SKM-1 treated with dmso at 0.1 percent for 144 hours (cell line): ENCODE measurements at regions not wholly inside any gene's neighbourhood (a gene's known extent, or its start where the extent isn't known, plus 50 kb on each side); places are given as distances from the start of the nearest gene placed in this dataset.

ENCODE experiments used
- DNase-seq: peaks from one replicate; lab custom pipeline; 2025; ENCODE audit not compliant: unreplicated experiment; lab: John Stamatoyannopoulos, UW

DNA sequence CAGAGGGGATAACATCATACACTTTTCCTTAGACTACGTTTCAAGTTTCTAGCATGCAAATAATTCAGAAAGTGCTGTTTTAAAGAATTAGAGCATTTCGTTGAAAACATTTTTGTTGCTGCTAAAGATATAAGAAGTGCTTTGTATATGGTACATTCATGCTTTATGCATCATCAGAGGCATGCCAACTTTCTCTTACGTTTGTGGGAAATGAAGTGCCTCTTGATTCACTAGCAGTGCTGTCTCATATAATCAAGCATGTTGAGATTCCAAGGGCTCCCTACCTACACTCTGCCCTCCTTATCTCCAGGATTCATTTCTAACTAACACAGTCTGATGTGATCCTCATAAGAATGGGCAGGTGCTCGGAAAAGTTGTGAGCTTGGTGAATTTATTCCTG is 748.6 kb upstream of the DDX18 start:
- DNase-seq = no peak

DNA sequence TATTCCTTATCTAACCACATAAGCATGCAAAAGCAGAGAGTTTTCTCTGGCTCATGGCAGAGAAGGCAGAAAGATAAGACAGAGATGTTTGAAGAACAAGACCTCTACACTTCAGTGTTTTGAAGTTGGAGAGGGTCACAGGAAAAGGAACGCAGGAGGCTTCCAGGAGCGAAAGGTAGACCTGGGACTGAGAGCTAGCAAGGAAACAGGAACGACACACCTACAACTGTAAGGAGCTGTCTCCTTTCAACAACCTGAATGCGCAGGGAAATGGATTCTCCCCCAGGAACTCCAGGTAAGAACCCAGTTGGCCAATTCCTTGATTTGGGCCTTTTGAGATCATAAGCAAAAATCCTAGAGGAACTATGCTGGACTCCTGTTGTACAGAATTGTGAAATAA is 746.6 kb upstream of the DDX18 start:
- DNase-seq = no peak

DNA sequence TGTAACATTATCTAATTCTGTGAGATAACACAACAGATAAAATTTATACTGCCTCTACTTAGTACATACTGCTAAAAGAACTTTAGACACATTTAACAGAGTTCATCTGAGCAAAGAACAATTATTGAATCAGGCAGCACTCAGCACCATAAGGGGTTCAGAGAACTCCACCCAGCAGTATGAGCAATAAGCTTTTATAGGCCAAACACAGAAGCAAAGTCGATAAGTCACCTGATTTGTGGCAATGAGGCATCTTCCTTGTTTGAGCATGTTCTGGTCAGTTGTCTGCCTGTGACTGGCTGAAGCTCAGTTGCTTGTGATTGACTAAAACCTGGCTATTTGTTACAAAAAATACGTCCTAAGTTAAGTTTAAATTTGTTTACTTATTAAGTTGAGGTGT is 746.1 kb upstream of the DDX18 start:
- no peak for DNase-seq

DNA sequence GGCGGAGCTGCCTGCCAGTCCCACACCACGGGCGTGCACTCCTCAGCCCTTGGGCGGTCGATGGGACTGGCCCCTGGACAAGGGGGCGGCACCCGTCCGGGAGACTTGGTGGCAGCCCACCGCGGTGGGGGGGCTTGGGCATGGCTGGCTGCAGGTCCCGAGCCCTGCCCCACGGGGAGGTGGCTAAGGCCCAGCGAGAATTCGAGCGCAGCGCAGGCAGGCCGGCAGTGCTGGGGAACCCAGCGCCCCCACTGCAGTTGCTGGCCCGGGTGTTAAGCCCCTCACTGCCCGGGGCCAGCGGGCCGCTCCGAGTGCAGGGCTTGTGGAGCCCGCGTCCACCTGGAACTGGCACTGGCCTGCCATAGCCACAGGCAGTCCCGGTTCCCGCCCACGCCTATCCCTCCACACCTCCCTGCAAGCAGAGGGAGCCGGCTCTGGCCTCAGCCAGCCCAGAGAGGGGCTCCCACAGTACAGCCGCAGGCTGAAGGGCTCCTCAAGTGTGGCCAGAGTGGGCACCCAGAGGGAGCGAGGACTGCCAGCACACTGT is 742.9 kb upstream of the DDX18 start:
- no peak for DNase-seq

DNA sequence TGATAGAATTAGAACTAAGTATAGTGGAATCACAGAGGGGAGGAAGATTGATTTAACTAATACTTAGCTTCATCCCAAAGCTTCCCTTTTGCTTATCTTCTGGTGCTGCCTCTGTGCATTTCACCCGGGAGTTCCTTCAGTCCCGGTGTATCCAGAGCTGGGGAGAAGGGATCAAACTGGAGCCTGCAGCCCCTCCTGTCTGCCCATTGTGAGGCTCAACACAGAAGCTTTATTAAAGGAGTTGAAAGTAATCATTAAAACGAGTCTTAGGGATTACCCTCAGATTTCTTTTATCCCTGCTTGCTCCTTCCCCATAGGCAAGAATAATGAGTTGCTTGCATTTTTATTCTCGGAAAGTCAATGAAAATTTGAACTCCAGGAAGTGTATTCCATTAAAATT is 739.7 kb upstream of the DDX18 start:
- DNase-seq = no peak

DNA sequence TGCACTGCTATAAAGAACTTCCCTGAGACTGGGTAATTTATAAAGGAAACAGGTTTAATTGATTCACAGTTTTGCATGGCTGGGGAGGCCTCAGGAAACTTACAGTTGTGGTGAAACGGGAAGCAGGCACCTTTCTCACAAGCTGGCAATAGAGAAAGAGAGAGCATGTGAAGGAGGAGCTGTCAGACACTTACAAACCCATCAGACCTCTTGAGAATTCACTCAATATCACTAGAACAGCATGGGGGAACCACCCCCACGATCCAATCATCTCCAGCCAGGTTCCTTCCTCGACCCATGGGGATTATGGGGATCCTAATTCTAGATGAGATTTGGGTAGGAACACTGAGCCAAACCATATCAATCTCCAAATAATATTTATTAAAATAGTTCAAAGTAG is 729.2 kb upstream of the DDX18 start:
- no peak for DNase-seq

DNA sequence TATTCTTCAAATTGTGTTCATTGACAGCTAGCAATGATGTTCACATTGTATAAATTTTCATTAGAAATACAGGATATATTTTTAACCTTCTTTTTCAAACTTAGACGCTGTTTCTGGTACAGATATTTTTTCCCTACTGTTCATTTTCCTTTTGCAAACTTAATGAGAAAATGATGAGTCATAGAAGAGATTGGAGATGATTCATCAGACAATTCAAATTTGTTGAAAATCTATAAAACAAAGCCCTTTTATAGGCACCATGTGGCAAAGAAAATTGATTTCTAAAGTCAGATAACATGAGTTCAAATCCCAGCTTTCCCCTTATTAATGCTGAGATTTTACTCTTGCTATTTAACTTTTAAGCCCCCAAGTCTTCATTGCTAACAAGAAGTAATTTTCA is 728.8 kb upstream of the DDX18 start:
- DNase-seq = no peak

DNA sequence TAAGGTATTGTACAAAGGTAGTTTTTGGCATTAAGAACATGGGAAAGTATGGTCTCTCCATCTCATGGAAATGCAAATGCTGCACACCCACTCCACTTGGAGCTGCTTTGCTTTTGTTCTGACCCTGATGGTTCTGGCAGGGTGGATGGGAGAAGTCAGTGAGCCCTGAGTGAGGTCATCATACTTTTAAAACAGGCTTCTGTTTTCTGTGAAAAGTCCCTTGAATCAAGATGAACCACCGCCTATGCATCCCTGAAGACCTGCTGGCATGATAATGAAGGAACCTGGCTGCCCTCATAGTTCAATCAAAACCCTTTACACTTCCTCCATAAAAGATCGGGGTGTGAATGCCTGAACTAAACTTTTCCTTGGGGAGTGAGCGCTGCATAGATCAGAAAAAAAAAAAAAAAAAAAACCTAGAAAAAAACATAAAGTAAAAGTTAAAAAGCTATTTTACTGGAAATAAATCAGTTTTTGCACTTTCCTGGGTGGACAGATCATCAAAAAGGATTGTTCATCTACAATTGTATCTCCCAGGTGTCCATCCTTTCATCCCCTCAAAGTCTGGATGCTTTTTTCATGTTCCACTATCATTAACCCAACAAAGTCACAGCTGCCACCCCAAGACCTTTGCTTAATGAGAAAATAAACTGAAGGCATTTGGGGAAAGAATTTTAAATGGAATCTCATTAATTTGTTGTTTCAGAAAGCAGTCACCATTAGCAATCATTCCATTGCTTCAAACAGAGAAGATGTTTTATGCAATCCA is 728.1 kb upstream of the DDX18 start:
- DNase-seq = no peak

DNA sequence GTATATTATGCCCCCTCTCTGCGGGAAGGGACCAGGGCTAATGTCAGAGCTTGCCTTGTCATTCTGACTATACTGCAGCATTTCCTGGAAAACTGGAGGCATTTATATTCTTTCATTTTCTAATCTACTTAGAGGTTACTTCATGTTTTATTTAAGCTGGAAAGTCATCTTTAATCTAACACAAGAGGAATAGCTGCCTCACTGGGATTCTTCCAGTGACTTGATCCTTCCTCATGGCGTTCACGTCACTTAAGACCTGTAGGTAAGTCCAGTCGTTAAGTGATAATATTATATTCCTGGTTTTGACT is 727.6 kb upstream of the DDX18 start:
- DNase-seq = no peak

DNA sequence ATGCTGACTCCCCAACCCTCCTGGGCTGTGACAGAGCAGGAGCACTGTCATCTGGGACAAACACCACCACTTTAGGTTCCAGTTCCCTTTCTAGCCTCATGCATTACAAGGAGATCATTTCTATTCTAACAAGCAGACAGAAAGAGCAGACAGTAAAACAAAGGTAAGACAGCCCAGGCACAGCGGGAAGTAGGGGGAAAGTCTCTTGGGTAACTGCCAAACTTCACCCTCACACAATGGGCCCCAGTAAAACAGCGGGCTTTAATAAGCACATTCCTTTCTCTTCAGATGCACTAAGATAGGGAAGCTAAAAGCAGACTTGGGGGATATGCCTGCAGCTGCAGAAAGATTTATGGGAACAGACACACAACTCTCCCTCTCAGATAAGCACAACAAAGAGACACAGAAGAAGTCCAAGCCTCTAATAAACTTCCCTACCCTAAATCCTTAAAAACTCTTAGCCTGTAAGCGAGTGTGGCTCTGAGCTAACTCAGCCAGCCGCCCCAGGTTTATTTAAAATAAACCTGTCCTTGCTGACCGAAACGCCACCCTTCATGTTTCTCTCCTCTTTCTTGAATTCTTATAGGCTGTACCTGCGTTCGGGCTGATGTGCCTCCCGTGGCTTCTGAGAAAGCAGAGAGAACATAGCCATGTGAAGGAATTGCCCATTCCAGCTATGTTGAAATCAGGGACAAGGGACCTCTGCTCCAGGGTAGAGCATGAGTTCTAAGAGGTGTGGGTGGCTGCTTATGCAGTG is 726.8 kb upstream of the DDX18 start:
- DNase-seq = no peak

DNA sequence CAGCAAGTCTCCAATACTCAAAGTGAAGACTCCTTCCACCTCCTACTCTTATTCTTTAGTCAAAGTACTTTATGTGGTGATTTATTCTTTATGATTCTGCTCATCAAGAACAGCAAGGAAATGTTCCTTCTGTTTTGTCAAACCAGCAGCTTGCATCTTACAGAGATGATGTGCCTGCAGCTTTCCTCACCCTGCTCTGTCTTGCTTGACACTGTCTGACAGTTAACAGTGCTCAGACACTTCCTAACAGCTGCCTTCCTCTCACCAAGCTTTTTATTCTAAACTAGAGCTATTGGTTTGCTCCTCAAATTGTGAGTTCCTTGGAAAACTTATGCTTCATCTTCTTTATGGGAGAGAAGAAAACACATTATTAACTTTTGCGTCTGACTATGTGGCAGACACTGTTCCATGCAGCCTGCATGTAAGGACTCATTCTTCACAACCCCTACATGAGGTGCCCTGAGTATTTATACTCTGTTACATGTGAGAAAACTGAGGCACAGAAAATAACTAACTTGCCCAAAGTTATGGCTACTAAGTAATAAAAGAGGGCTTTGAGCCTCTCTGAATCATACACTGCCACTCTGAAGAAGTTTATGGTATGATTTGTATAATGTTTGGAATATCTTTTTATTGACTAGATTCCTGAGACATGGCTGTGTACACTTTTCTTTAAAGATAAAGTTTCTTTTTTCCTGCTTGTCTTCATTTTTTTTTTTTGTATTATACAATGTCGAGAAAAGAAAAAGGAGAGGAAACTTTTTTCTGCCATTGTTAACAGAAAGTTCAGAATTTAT is 723.3 kb upstream of the DDX18 start:
- DNase-seq = no peak

DNA sequence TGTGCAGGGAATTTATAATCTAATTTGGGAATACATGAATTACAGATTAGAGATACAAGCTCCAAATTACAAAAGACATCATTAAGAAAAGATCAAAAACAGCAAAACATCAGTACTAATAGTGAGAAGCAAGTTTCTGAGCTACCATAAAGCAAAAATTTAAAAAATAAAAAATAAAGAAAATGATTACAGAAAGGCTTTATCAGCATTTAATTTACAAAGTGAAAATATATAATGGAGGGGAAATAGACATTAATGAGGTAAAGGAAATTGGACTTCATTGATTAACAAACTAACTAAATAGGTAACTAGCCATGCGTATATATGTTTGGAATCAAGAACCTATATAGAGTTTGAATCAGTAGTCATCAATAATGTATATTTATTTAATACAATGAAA is 712.9 kb upstream of the DDX18 start:
- no peak for DNase-seq

DNA sequence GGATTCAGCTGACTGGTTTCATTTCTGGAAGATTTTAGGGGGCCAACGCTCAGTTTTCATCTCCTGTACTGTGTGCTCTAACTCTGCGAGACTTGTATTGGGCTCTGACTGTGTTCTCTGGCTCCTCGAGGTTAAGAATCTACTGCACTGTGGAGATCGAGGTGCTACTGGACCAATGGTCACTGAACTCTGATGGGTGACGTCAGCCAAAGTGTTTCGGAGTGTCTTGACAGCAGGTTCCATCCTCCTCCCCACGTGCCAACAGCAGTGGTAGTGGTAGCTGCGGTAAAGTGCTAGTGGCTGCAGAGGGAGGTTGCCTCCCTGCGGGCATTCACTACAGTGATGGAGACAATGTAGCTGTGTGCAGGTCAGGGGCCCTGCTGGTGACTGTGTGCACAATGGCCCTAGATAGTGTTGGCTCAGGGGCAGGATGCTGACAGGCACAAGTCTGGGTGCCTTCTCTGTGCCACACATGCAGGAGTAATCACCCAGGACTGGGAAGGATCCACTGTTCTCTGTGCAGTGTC is 705.7 kb upstream of the DDX18 start:
- no peak for DNase-seq

DNA sequence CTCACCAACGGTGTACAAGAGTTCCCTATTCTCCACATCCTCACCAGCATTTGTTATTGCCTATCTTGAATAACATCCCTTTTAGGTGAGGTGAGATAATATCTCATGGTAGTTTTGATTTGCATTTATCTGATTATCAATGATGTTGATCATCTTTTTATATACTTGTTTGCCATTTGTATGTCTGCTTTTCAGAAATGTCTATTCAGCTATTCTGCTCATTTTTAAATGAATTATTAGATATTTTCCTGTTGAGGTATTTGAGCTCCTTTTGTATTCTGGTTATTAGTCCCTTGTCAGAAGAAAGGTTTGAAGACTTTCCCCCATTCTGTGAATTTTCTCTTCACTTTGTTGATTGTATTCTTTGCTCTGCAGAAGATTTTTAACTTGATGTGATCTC is 695.5 kb upstream of the DDX18 start:
- DNase-seq = no peak

DNA sequence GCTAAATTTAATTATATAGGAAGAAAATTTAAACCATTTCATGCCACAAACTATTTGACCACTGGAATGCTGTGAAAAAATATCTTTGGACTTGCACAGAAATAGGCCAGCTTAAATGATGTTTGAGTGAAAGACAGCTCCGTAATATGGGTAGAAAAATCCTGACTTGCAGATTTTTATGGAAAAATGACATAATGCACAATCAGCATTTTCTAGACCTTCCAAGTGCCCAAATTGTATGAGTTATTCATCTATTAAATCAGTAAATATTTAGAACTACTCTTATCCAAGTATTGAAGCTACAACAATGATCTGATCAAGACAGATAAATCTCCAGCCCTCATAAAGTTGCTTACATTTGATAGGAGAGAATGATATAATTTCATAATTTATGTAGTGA is 691.1 kb upstream of the DDX18 start:
- DNase-seq = no peak

DNA sequence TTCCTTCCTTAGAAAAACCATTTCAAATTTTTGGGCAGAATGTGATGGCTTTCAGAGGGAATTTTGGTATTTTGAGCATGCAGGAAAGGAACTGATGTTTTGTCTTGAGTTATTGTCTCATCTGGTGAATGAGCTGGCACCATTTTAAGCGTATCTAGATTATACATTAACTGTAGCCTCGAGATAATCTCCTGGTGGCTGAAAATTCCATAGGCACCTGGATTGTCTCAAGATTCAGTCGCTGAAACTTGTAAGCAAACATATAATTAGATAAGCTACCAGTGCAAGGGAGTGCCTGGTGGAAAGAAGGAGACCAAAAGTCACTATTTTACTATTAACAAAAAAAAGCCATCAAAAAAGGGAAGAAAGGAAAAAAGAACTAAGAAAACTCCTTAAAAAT is 687.8 kb upstream of the DDX18 start:
- DNase-seq = no peak

DNA sequence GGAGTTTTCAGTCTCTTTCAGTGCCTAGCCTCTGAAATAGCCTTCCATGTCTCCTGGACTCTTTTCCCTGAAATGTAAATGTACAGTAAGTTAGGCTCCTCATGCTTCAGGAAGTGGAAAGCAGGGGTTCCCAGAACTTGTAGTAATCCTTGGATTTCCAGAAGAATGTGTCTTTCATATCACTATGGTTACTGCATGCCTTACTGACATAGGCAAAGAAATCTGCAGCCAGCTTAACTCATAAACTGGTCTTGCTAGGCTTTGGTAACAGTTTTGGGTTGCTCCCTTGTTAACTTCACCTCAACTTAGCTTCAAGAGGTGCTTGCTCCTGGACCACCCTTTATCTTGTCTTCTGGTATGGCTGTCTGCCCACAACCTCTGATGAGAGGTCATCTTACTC is 686.8 kb upstream of the DDX18 start:
- no peak for DNase-seq

DNA sequence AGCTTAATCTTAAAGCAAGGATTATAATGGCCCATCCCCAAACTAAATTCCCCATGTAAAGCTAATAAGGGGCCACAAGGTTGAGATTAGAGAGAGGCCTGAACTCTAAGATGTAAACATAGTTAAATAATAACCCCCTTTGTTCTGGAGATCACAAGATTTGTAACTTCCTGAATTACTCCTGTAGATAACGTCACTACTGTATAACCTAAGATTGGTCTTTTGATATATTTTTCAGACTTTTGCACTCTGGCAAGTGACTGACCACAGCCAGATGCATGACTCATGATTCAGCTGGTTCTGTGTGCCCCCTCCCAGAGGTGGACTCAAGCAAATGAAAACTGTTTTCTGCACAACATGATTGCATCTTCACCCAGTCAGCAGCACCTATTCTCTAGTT is 686.0 kb upstream of the DDX18 start:
- DNase-seq = no peak

DNA sequence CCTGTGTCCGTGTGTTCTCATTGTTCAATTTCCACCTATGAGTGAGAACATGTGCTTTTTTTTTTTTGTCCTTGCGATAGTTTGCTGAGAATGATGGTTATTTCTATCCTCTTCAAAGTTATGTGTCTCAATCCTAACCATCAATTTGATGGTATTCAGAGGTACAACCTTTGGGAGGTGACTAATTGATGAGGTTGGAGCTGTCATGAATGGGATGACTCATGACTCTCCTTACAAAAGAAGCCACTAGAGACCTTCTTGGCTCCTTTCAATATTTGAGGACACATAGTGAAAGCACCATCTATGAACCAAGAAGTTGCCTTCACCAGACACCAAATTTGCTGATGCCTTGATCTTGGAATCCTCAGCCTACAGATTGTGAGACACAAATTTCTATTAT is 677.1 kb upstream of the DDX18 start:
- no peak for DNase-seq

DNA sequence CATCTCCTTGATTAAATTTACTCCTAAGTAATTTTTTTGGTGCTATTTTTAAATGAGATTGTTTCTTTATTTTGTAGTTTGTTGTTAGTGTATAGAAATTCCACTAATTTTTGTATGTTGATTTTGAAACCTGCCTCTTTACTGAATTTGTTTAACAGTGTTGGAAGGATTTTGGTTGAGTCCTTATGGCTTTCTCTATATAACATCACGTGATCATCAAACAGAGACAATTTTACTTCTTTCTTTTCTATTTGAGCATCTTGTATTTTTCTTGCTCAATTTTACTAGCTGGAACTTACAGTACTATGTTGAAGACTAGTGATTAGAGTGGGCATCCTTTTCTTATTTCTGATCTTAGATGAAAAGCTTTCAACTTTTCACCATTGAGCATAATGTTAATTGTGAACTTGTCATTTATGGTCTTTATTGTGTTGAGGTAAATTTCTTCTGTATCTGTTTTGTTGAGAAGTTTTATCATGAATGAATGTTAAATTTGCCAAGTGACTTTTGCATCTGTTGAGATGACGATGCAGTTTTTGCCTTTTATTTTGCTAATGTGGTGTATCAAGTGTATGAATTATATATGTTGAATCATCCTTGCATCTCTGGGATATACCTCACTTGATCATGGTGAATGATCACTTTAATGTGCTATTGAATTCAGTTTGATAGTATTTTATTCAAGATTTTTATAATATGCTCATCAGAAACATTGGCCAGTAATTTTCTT is 645.3 kb upstream of the DDX18 start:
- DNase-seq = no peak

DNA sequence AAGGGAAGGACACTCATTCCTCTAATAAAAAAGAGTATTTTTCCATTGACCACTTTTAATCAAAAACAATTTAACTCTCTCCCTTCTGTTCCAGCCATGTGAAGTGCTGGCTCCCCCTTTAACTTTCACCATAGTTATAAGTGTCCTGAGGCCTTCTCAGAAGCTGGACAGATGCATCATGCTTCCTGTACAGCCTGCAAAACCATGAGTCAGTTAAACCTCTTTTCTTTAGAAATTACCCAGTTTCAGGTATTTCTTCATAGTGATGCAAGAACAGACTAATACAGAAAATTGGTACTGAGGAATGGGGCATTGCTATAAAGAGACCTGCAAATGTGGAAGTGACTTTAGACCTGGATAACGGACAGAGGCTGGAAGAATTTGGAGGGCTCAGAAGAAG is 643.6 kb upstream of the DDX18 start:
- peak; percentile 85 for DNase-seq
